ENCODE measurements at regions not wholly inside any gene's neighbourhood (a gene's known extent, or its start where the extent isn't known, plus 50 kb on each side); places are given as distances from the start of the nearest gene placed in this dataset.

DNA sequence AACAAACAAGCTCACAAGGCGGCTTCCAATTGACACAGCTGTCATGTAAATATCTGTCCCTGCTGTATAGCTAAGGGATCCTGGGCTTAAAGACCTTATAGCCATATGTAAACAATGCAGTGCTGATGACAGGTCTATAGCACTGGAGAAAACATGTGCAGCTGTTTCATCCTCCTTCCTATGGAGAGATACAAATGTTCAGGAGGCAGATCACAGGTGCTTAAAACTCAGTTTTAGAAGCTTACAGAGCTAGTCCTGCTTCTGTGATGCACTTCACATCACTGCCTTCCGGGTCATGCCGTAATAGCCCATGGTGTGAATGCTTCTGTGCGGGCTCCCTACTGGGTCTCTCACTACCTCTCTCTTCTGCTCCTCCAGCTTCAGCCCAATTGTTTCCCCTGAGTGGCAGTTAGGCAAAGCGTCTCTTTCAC, 262.4 kb upstream of the CHST9 start:
- TF ChIP-seq, protein P1, sequence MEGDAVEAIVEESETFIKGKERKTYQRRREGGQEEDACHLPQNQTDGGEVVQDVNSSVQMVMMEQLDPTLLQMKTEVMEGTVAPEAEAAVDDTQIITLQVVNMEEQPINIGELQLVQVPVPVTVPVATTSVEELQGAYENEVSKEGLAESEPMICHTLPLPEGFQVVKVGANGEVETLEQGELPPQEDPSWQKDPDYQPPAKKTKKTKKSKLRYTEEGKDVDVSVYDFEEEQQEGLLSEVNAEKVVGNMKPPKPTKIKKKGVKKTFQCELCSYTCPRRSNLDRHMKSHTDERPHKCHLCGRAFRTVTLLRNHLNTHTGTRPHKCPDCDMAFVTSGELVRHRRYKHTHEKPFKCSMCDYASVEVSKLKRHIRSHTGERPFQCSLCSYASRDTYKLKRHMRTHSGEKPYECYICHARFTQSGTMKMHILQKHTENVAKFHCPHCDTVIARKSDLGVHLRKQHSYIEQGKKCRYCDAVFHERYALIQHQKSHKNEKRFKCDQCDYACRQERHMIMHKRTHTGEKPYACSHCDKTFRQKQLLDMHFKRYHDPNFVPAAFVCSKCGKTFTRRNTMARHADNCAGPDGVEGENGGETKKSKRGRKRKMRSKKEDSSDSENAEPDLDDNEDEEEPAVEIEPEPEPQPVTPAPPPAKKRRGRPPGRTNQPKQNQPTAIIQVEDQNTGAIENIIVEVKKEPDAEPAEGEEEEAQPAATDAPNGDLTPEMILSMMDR (IDR thresholded peaks at IDR 0.05): no peak
- H3K4me3 ChIP-seq: no peak overlapping the region
- no peak overlapping the region for H3K9ac ChIP-seq (ENCODE audit: low read depth in 2 of 2, low read length in 2 of 2)
- no peak for DNase-seq
- H3K36me3 ChIP-seq: no peaks in the 10 kb centered on the region
- H3K27ac ChIP-seq: no peak overlapping the region
- no peaks in the 10 kb centered on the region for H3K4me1 ChIP-seq
- intact Hi-C loops (cut with DNase I): no loop called here
- no peaks in the 10 kb centered on the region for H3K9me3 ChIP-seq
- no peaks in the 10 kb centered on the region for H3K27me3 ChIP-seq

DNA sequence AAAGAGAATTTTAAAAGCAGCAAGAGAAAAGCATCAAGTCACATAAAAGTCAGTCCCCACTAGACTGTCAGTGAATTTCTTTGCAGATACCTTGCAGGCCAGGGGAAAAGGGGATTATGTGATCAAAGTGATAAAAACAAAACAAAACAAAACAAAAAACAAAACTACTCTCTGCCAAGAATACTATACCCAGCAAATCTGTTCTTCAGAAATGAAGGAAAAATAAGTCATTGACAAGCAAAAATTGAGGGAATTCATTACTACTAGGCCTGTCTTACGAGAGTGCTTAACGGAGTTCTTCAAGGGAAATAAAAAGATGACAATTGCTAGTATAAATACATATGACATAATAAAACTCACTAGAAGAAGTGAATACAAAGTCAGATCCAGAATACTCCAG, 245.5 kb upstream of the CHST9 start:
- Histone ChIP-seq H3K27ac (no peak overlapping the region), H3K27me3 (no peaks in the 10 kb centered on the region), H3K36me3 (no peaks in the 10 kb centered on the region), H3K9ac (ENCODE audit: low read depth in 2 of 2, low read length in 2 of 2) (no peak overlapping the region), H3K4me1 (no peaks in the 10 kb centered on the region), H3K9me3 (no peaks in the 10 kb centered on the region), H3K4me3 (no peak overlapping the region)
- intact Hi-C loops (cut with DNase I): no loop called here
- TF ChIP-seq, protein P1 (IDR thresholded peaks at IDR 0.05): no peak
- no peak for DNase-seq

DNA sequence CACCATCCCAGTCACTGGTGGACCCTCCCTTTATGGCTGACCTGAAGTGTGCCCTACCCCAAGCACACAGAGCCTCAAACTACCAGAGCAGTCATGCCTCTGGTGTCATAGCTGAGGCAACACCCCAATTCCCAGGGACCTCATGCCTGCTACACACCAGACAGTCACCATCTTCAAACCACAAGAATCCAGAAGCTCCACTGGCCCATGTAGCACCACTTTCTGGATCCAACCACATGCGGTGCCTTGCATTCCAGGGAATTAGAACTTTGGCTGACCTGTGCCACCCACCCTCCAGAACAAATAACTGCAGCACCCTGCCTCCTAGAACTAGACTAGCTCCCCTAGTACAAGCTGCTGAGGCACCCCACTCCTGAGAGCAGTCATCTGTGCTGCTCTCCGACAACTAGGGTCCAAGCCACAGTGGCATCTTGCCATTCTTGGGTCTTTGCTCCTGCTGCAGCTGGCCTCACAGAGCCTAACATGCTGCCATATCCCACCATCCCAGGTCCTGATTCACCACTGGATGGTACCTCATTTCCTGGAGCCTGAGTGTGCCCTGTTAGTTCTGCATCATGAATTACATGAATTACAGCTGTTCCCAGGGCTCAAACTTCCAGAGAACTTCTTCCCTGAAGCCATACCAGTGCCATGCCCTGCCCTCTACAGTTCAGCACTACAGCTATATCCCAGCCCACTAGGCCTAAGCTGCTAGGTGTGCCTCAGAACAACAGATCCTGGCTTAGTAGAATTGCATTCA, 243.8 kb upstream of the CHST9 start:
- no peaks in the 10 kb centered on the region for H3K36me3 ChIP-seq
- H3K9me3 ChIP-seq: no peaks in the 10 kb centered on the region
- no peaks in the 10 kb centered on the region for H3K4me1 ChIP-seq
- TF ChIP-seq, protein P1 (IDR thresholded peaks at IDR 0.05): no peak
- intact Hi-C loops (cut with DNase I): no loop called here
- DNase-seq: no peak
- H3K4me3 ChIP-seq: no peak overlapping the region
- no peaks in the 10 kb centered on the region for H3K27me3 ChIP-seq
- H3K27ac ChIP-seq: no peak overlapping the region
- H3K9ac ChIP-seq (ENCODE audit: low read depth in 2 of 2, low read length in 2 of 2): no peak overlapping the region

DNA sequence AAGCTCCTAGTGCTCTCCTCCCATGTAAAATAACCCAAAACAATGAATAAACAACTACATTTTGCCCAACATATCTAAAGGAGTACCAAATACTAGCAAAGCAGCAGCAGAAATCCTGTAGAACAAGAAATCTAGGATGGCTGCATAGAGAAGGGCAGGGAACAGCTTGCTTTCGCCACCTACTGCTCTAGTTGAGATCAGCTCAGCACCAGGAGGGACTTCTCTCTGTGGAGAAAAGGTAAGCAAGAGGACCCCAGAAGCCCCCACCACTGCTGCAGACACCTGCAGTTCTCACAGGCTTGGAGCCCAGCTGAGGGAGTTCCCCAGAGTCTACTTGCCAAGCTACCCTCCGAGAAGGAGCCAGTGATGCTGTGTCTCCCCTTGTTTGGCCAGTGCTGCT, 243.0 kb upstream of the CHST9 start:
- H3K9ac ChIP-seq (ENCODE audit: low read depth in 2 of 2, low read length in 2 of 2): no peak overlapping the region
- no peak for DNase-seq
- no peak overlapping the region for H3K27ac ChIP-seq
- no peaks in the 10 kb centered on the region for H3K27me3 ChIP-seq
- H3K9me3 ChIP-seq: no peaks in the 10 kb centered on the region
- H3K36me3 ChIP-seq: no peaks in the 10 kb centered on the region
- no peak overlapping the region for H3K4me3 ChIP-seq
- H3K4me1 ChIP-seq: no peaks in the 10 kb centered on the region
- intact Hi-C loops (cut with DNase I): no loop called here
- TF ChIP-seq, protein P1 (IDR thresholded peaks at IDR 0.05): no peak

DNA sequence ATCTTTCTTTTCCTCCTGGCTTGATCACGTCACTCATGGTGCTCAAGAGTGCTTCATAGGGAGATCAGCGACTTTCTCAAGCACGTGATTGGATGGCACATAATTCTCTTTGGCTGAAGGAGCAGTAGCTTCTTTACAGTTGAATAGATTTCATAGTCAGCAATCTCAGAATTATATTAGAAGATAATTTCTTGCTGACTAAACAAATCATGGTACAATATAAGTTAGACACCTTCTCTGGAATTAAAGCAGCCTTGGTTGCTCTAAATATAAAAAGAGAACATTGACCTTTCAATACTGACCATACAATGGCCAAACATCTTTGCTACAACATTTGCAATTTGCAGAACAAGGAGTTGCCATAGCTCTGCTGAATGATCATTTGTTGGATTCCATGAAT, 238.5 kb upstream of the CHST9 start:
- DNase-seq: no peak
- no peak overlapping the region for H3K9ac ChIP-seq (ENCODE audit: low read depth in 2 of 2, low read length in 2 of 2)
- H3K4me3 ChIP-seq: no peak overlapping the region
- H3K27me3 ChIP-seq: no peaks in the 10 kb centered on the region
- no peaks in the 10 kb centered on the region for H3K4me1 ChIP-seq
- H3K27ac ChIP-seq: no peak overlapping the region
- H3K36me3 ChIP-seq: no peaks in the 10 kb centered on the region
- intact Hi-C loops (cut with DNase I): no loop called here
- TF ChIP-seq, protein P1 (IDR thresholded peaks at IDR 0.05): no peak
- no peaks in the 10 kb centered on the region for H3K9me3 ChIP-seq
